GM19238 (cell line): ENCODE measurements at regions not wholly inside any gene's neighbourhood (a gene's known extent, or its start where the extent isn't known, plus 50 kb on each side); places are given as distances from the start of the nearest gene placed in this dataset.

Experiments used
- DNase-seq: peaks from one replicate; pipeline ENCODE4 v3.0.0; 2011; ENCODE audit warnings: low spot score; ENCODE audit not compliant: insufficient read length

- no peak for DNase-seq
These were observed 1333.5 kb upstream of the CELF2 start for GRCh38 chr10:9684186-9684585.

- DNase-seq = no peak
These were observed 1332.1 kb upstream of the CELF2 start for GRCh38 chr10:9685596-9685995.

GRCh38 chr10:9688711-9689110 lies 1329.0 kb upstream of the CELF2 start:
- DNase-seq = no peak

- no peak for DNase-seq
These were observed 1310.5 kb upstream of the CELF2 start for GRCh38 chr10:9707216-9707615.

GRCh38 chr10:9709849-9710248 lies 1307.8 kb upstream of the CELF2 start:
- no peak for DNase-seq

GRCh38 chr10:9712393-9712792 lies 1305.3 kb upstream of the CELF2 start:
- DNase-seq = no peak

GRCh38 chr10:9719246-9719645 lies 1298.4 kb upstream of the CELF2 start:
- DNase-seq = no peak

- no peak for DNase-seq
These were observed 1283.9 kb upstream of the CELF2 start for GRCh38 chr10:9733766-9734165.

GRCh38 chr10:9734218-9734617 lies 1283.5 kb upstream of the CELF2 start:
- no peak for DNase-seq

- DNase-seq = no peak
These were observed 1281.9 kb upstream of the CELF2 start for GRCh38 chr10:9735731-9736130.

- DNase-seq = no peak
These were observed 1274.0 kb upstream of the CELF2 start for GRCh38 chr10:9743639-9744038.

- no peak for DNase-seq
These were observed 1272.5 kb upstream of the CELF2 start for GRCh38 chr10:9745158-9745557.

GRCh38 chr10:9757176-9757575 lies 1260.5 kb upstream of the CELF2 start:
- no peak for DNase-seq

- no peak for DNase-seq
These were observed 1258.1 kb upstream of the CELF2 start for GRCh38 chr10:9759596-9759995.

GRCh38 chr10:9762966-9763656 lies 1254.6 kb upstream of the CELF2 start:
- no peak for DNase-seq

GRCh38 chr10:9766762-9767161 lies 1250.9 kb upstream of the CELF2 start:
- DNase-seq = no peak

- no peak for DNase-seq
These were observed 1236.0 kb upstream of the CELF2 start for GRCh38 chr10:9781666-9782065.

- no peak for DNase-seq
These were observed 1231.6 kb upstream of the CELF2 start for GRCh38 chr10:9786101-9786500.

GRCh38 chr10:9786576-9786975 lies 1231.1 kb upstream of the CELF2 start:
- no peak for DNase-seq

GRCh38 chr10:9789996-9790395 lies 1227.7 kb upstream of the CELF2 start:
- no peak for DNase-seq

- DNase-seq = no peak
These were observed 1225.5 kb upstream of the CELF2 start for GRCh38 chr10:9792181-9792580.

- DNase-seq = no peak
These were observed 1221.1 kb upstream of the CELF2 start for GRCh38 chr10:9796564-9796963.

- DNase-seq = no peak
These were observed 1217.7 kb upstream of the CELF2 start for GRCh38 chr10:9800011-9800410.

- no peak for DNase-seq
These were observed 1217.1 kb upstream of the CELF2 start for GRCh38 chr10:9800571-9800970.
